ENCODE measurements at regions not wholly inside any gene's neighbourhood (a gene's known extent, or its start where the extent isn't known, plus 50 kb on each side); places are given as distances from the start of the nearest gene placed in this dataset.

GRCh38 chr9:16133556-16134227 is 580.8 kb downstream of the CCDC171 start:
- DNase-seq = peak in 1 of 2 donors; percentile 17

- DNase-seq = no peak
These were observed 581.5 kb downstream of the CCDC171 start for GRCh38 chr9:16134351-16134750.

GRCh38 chr9:16135968-16136367 is 583.1 kb downstream of the CCDC171 start:
- DNase-seq = no peak

- no peak for DNase-seq
These were observed 583.6 kb downstream of the CCDC171 start for GRCh38 chr9:16136451-16136850.

- no peak for DNase-seq
These were observed 584.1 kb downstream of the CCDC171 start for GRCh38 chr9:16136961-16137360.

- no peak for DNase-seq
These were observed 586.0 kb downstream of the CCDC171 start for GRCh38 chr9:16138561-16139491.

- DNase-seq = no peak
These were observed 586.9 kb downstream of the CCDC171 start for GRCh38 chr9:16139774-16140173.

GRCh38 chr9:16143310-16143709 is 590.5 kb downstream of the CCDC171 start:
- no peak for DNase-seq

GRCh38 chr9:16143947-16144890 is 591.4 kb downstream of the CCDC171 start:
- DNase-seq = no peak

GRCh38 chr9:16145196-16145950 is 592.5 kb downstream of the CCDC171 start:
- no peak for DNase-seq

- no peak for DNase-seq
These were observed 594.9 kb downstream of the CCDC171 start for GRCh38 chr9:16147726-16148125.

GRCh38 chr9:16150501-16150900 is 597.7 kb downstream of the CCDC171 start:
- DNase-seq = no peak

- no peak for DNase-seq
These were observed 598.3 kb downstream of the CCDC171 start for GRCh38 chr9:16150938-16151650.

- no peak for DNase-seq
These were observed 599.6 kb downstream of the CCDC171 start for GRCh38 chr9:16152276-16153101.

GRCh38 chr9:16153221-16153620 is 600.4 kb downstream of the CCDC171 start:
- no peak for DNase-seq

GRCh38 chr9:16153741-16154140 is 600.9 kb downstream of the CCDC171 start:
- DNase-seq = no peak

GRCh38 chr9:16154521-16155078 is 601.8 kb downstream of the CCDC171 start:
- DNase-seq = no peak

- no peak for DNase-seq
These were observed 603.0 kb downstream of the CCDC171 start for GRCh38 chr9:16155878-16156277.

- DNase-seq = no peak
These were observed 604.4 kb downstream of the CCDC171 start for GRCh38 chr9:16157216-16157615.

- no peak for DNase-seq
These were observed 604.8 kb downstream of the CCDC171 start for GRCh38 chr9:16157651-16158050.
